Upper lobe of right lung (tissue), 1 donor: ENCODE measurements at regions not wholly inside any gene's neighbourhood (a gene's known extent, or its start where the extent isn't known, plus 50 kb on each side); places are given as distances from the start of the nearest gene placed in this dataset.
A peak's percentile ranks its signal among the peaks of the same experiment; 100 is the strongest.

ENCODE experiments used
- ATAC-seq: fragments of 200-7000 bp; cut with Tn5 transposase; one replicate; pipeline ENCODE4 v1.9.1; 2020; ENCODE audit warnings: mild to moderate bottlenecking, moderate library complexity
- DNase-seq: peaks from one replicate; pipeline ENCODE4 v3.0.0-alpha.2; 2020
- H3K27ac ChIP-seq: fragments of 200-600 bp; one replicate; pipeline ENCODE4 v1.8.0; 2022
- H3K27me3 ChIP-seq: fragments of 200-600 bp; one replicate; pipeline ENCODE4 v1.8.0; 2022; ENCODE audit warnings: mild to moderate bottlenecking
- H3K36me3 ChIP-seq: fragments of 200-600 bp; one replicate; pipeline ENCODE4 v1.8.0; 2022
- H3K4me1 ChIP-seq: fragments of 200-600 bp; one replicate; pipeline ENCODE4 v1.8.0; 2022
- H3K4me3 ChIP-seq: fragments of 200-600 bp; one replicate; pipeline ENCODE4 v1.8.0; 2022; ENCODE audit warnings: mild to moderate bottlenecking
- H3K9me3 ChIP-seq: fragments of 200-600 bp; one replicate; pipeline ENCODE4 v1.8.0; 2022
- intact Hi-C: fragments of 100-400 bp; cut with DNase I; formaldehyde crosslinking; loops from one replicate; pipeline ENCODE4 v1.11.0; 2022
- TF ChIP-seq, protein P1 (sequence below): fragments of 200-600 bp; IDR thresholded peaks from one replicate; pipeline ENCODE4 v1.8.0; 2022; ENCODE audit warnings: antibody characterized with exemption
- donor health status: DM: no; HTN: yes; CAD: no; lungs with severe emphysema.

DNA sequence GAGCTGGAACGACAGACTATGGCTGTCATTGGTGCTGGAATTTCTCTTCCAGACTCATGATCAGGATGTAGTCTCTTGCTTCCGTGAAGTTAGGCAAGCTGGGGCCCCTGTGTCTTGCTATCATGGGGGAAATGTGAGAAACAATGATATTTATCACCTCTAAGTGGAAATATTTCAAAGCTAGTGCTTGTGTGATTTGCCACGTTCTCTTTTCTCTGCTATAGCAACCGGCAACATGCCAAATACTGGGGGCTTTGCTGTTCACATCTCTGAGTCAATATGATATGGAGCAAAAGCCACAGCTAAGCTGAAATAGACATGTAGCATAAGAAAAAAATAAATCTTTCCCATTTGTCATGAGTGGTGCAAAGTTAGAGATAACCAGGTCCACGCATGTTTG, 668.2 kb upstream of the IGFBP3 start:
- TF ChIP-seq, protein P1, sequence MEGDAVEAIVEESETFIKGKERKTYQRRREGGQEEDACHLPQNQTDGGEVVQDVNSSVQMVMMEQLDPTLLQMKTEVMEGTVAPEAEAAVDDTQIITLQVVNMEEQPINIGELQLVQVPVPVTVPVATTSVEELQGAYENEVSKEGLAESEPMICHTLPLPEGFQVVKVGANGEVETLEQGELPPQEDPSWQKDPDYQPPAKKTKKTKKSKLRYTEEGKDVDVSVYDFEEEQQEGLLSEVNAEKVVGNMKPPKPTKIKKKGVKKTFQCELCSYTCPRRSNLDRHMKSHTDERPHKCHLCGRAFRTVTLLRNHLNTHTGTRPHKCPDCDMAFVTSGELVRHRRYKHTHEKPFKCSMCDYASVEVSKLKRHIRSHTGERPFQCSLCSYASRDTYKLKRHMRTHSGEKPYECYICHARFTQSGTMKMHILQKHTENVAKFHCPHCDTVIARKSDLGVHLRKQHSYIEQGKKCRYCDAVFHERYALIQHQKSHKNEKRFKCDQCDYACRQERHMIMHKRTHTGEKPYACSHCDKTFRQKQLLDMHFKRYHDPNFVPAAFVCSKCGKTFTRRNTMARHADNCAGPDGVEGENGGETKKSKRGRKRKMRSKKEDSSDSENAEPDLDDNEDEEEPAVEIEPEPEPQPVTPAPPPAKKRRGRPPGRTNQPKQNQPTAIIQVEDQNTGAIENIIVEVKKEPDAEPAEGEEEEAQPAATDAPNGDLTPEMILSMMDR, result no peak
- ATAC-seq (no peak), DNase-seq (no peak)
- intact Hi-C loops, result no loop called here
- Histone ChIP-seq H3K4me3 (no peak overlapping the region), H3K27ac (no peak overlapping the region), H3K27me3 (no peaks in the 10 kb centered on the region), H3K9me3 (no peaks in the 10 kb centered on the region), H3K36me3 (no peaks in the 10 kb centered on the region), H3K4me1 (peaks cover 2% of the 10 kb centered on the region)

- intact Hi-C loops, result no loop called here
- peaks cover 4% of the 10 kb centered on the region for H3K4me1 ChIP-seq
- no peak overlapping the region for H3K4me3 ChIP-seq
- H3K36me3 ChIP-seq, result no peaks in the 10 kb centered on the region
- DNase-seq (no peak), ATAC-seq (peak; percentile 53)
- TF ChIP-seq, protein P1, result no peak
- no peak overlapping the region for H3K27ac ChIP-seq
- H3K27me3 ChIP-seq, result no peaks in the 10 kb centered on the region
- no peaks in the 10 kb centered on the region for H3K9me3 ChIP-seq
Observed at GRCh38 chr7:46586406-46586805, 665.3 kb upstream of the IGFBP3 start.

- ATAC-seq (no peak), DNase-seq (no peak)
- TF ChIP-seq, protein P1, result no peak
- Histone ChIP-seq H3K27me3 (no peaks in the 10 kb centered on the region), H3K27ac (no peak overlapping the region), H3K9me3 (no peaks in the 10 kb centered on the region), H3K36me3 (no peaks in the 10 kb centered on the region), H3K4me1 (peaks cover 4% of the 10 kb centered on the region), H3K4me3 (no peak overlapping the region)
- intact Hi-C loops, result no loop called here
Observed at GRCh38 chr7:46583656-46584055, 662.6 kb upstream of the IGFBP3 start.

GRCh38 chr7:46581268-46581667, 660.2 kb upstream of the IGFBP3 start:
- intact Hi-C loops, result no loop called here
- Histone ChIP-seq H3K36me3 (no peaks in the 10 kb centered on the region), H3K27ac (no peak overlapping the region), H3K4me3 (no peak overlapping the region), H3K4me1 (peaks cover 4% of the 10 kb centered on the region), H3K9me3 (no peaks in the 10 kb centered on the region), H3K27me3 (no peaks in the 10 kb centered on the region)
- TF ChIP-seq, protein P1, result no peak
- ATAC-seq (no peak), DNase-seq (no peak)

GRCh38 chr7:46580766-46581165, 659.7 kb upstream of the IGFBP3 start:
- no peak overlapping the region for H3K4me3 ChIP-seq
- no peak for ATAC-seq
- H3K9me3 ChIP-seq, result no peaks in the 10 kb centered on the region

GRCh38 chr7:46577394-46577793, 656.3 kb upstream of the IGFBP3 start:
- ATAC-seq, result no peak
- Histone ChIP-seq H3K9me3 (no peaks in the 10 kb centered on the region), H3K4me3 (no peak overlapping the region), H3K4me1 (no peaks in the 10 kb centered on the region), H3K27me3 (no peaks in the 10 kb centered on the region), H3K27ac (no peak overlapping the region), H3K36me3 (no peaks in the 10 kb centered on the region)
- intact Hi-C loops, result no loop called here
- TF ChIP-seq, protein P1, result no peak
- DNase-seq, result no peak

More at GRCh38 chr7:46580766-46581165, 659.7 kb upstream of the IGFBP3 start:
- Histone ChIP-seq H3K36me3 (no peaks in the 10 kb centered on the region), H3K27ac (no peak overlapping the region), H3K27me3 (no peaks in the 10 kb centered on the region), H3K4me1 (peaks cover 4% of the 10 kb centered on the region)
- TF ChIP-seq, protein P1, result no peak
- no peak for DNase-seq
- intact Hi-C loops, result no loop called here
